Neutrophil (primary cell): ENCODE measurements at regions not wholly inside any gene's neighbourhood (a gene's known extent, or its start where the extent isn't known, plus 50 kb on each side); places are given as distances from the start of the nearest gene placed in this dataset.

Experiments
- H3K27ac ChIP-seq: fragments of 200-600 bp; sonication (generic); 2 replicates; pipeline ENCODE4 v1.5.1; 2016; ENCODE audit warnings: mild to moderate bottlenecking, moderate library complexity
- H3K27me3 ChIP-seq: fragments of 200-600 bp; sonication (generic); 2 replicates; pipeline ENCODE4 v1.6.0; 2016; ENCODE audit warnings: mild to moderate bottlenecking
- H3K36me3 ChIP-seq: fragments of 200-600 bp; sonication (generic); 2 replicates; pipeline ENCODE4 v1.5.1; 2017
- H3K4me1 ChIP-seq, 2 experiments: fragments of 200-600 bp in 1 of 2; sonication (generic) in 1 of 2; 1 replicate in 1 of 2; 2 replicates in 1 of 2; pipeline versions ENCODE4 v1.5.1 to v1.6.1; 2013 to 2016; ENCODE audit warnings: low read depth in 1 of 2, low read length in 1 of 2, mild to moderate bottlenecking in 1 of 2, moderate library complexity in 1 of 2; ENCODE audit not compliant: control insufficient read depth in 1 of 2, insufficient read depth in 1 of 2
- H3K4me3 ChIP-seq, 2 experiments: fragments of 200-600 bp in 1 of 2; sonication (generic) in 1 of 2; 1 replicate in 1 of 2; 2 replicates in 1 of 2; pipeline ENCODE4 v1.5.1; 2013 to 2016; ENCODE audit warnings: low read depth in 1 of 2, low read length in 1 of 2, mild to moderate bottlenecking in 1 of 2, moderate library complexity in 1 of 2
- H3K9me3 ChIP-seq: fragments of 200-600 bp; sonication (generic); 2 replicates; pipeline ENCODE4 v1.5.1; 2016
- CTCF ChIP-seq: fragments of 200-600 bp; sonication (generic); IDR thresholded peaks from 2 replicates; pipeline ENCODE4 v1.5.1; 2016; ENCODE audit warnings: antibody characterized with exemption

DNA sequence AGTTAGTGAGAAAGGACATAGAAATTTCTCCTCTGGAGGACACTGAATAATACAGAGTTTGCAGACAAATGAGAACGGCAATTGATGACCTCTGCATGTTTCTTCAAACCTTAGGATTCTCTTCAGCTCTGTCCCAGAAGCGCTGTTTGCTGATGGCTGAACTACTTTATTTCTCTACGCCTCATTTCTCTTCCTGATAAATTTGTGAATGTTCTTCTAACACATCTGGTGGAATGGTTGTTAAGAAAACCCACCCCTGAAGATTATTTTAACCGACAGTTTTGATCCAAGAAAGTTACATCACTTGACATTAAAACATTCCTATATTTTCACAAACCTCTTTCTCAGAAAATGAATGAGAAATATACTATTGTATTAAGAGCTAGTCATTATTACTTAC, 1150.6 kb downstream of the DTWD2 start:
- H3K27me3 ChIP-seq, result no peaks in the 10 kb centered on the region
- H3K9me3 ChIP-seq, result no peaks in the 10 kb centered on the region
- no peak for TF ChIP-seq CTCF
- no peaks in the 10 kb centered on the region for H3K36me3 ChIP-seq
- no peaks in the 10 kb centered on the region for H3K4me1 ChIP-seq
- H3K4me3 ChIP-seq, result no peak overlapping the region
- no peak overlapping the region for H3K27ac ChIP-seq

DNA sequence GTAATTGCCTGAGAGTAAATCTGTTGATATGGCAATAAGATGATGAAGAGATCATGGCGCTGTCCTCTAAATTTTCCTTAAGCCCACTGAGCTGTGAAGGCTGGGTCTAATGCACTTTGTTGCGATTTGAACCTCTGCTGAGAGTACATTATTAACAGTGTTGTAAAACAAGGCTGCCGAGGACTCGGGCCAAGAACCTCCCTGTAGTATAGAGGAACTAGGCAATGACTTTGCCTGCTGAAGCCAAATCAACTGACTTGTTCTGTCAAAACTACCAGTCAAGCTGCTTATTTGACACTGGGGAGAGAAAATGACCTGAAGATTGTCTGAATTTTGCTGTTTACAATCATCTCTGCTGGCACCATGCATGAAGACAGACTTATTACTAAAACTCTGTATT, 1154.7 kb downstream of the DTWD2 start:
- H3K27me3 ChIP-seq, result no peaks in the 10 kb centered on the region
- H3K27ac ChIP-seq, result no peak overlapping the region
- H3K9me3 ChIP-seq, result no peaks in the 10 kb centered on the region
- no peak overlapping the region for H3K4me3 ChIP-seq
- TF ChIP-seq CTCF, result no peak
- no peaks in the 10 kb centered on the region for H3K4me1 ChIP-seq
- no peaks in the 10 kb centered on the region for H3K36me3 ChIP-seq

GRCh38 chr5:117829646-117830045, 1158.7 kb downstream of the DTWD2 start:
- TF ChIP-seq CTCF, result no peak
- Histone ChIP-seq H3K4me1 (no peaks in the 10 kb centered on the region), H3K4me3 (no peak overlapping the region), H3K27me3 (no peaks in the 10 kb centered on the region), H3K9me3 (no peaks in the 10 kb centered on the region), H3K36me3 (no peaks in the 10 kb centered on the region), H3K27ac (no peak overlapping the region)

DNA sequence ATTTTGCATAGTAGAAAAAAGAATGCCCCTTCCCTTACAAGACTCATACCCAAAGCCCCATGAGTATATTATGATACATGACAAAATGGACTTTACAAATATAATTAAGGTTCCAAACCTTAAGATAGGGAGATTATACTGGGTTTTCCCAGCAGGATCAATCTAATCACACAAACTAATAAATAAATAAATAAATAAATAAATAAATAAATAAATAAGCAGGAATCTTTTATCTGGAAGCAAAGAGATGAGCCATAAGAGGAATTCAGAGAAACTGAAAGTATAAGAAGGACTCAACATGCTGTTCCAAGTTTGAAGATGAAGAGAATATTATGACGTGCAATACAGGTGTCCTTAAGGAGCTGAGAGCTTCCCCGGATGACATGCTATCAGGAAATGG, 1174.5 kb downstream of the DTWD2 start:
- no peaks in the 10 kb centered on the region for H3K36me3 ChIP-seq
- H3K9me3 ChIP-seq, result no peaks in the 10 kb centered on the region
- H3K4me3 ChIP-seq, result no peak overlapping the region
- no peaks in the 10 kb centered on the region for H3K27me3 ChIP-seq
- TF ChIP-seq CTCF, result no peak
- no peak overlapping the region for H3K27ac ChIP-seq
- H3K4me1 ChIP-seq, result no peaks in the 10 kb centered on the region

DNA sequence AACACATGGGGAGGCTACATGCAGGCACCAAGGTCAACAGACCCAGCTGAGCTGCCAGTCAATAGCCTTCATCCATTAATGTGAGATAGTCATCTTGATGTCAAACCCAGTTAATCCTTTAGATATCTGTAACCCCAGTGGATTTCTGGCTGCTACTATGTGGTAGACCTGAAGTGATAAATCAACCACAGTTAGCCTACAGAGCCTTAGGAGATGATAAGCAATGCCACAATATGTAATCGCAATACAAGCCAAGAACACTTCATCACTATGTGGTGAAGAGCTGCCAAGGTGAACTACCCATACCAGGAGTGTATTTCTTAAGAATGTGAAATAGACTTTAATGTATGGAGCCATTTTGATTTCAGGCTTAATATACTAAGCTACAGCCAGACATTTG, 1175.5 kb downstream of the DTWD2 start:
- H3K4me1 ChIP-seq, result no peaks in the 10 kb centered on the region
- no peaks in the 10 kb centered on the region for H3K9me3 ChIP-seq
- H3K4me3 ChIP-seq, result no peak overlapping the region
- no peaks in the 10 kb centered on the region for H3K36me3 ChIP-seq
- TF ChIP-seq CTCF, result no peak
- no peak overlapping the region for H3K27ac ChIP-seq
- H3K27me3 ChIP-seq, result no peaks in the 10 kb centered on the region

- Histone ChIP-seq H3K27me3 (no peaks in the 10 kb centered on the region), H3K36me3 (no peaks in the 10 kb centered on the region), H3K4me3 (no peak overlapping the region), H3K4me1 (no peaks in the 10 kb centered on the region), H3K9me3 (no peaks in the 10 kb centered on the region), H3K27ac (no peak overlapping the region)
- TF ChIP-seq CTCF, result no peak
Measured at GRCh38 chr5:117809251-117809650, 1179.1 kb downstream of the DTWD2 start.
